Ovary (tissue), 7 donors: ENCODE measurements at regions not wholly inside any gene's neighbourhood (a gene's known extent, or its start where the extent isn't known, plus 50 kb on each side); places are given as distances from the start of the nearest gene placed in this dataset.

Source experiments
- DNase-seq, 5 donors: peaks; one replicate each; pipeline ENCODE4 v3.0.0-alpha.2; 2019 to 2020
- H3K27ac ChIP-seq, 2 donors: fragments of 200-600 bp; one replicate each; pipeline versions ENCODE4 v1.5.1 to v1.8.0; 2019 to 2022
- H3K27me3 ChIP-seq: fragments of 200-600 bp; one replicate; pipeline ENCODE4 v1.8.0; 2022
- H3K36me3 ChIP-seq: fragments of 200-600 bp; sonication (generic); one replicate; pipeline ENCODE4 v1.5.1; 2019
- H3K4me1 ChIP-seq: one replicate; pipeline ENCODE4 v1.8.1; 2013; ENCODE audit warnings: mild to moderate bottlenecking, moderate library complexity; ENCODE audit not compliant: insufficient read depth
- H3K4me3 ChIP-seq: fragments of 200-600 bp; sonication (generic); one replicate; pipeline ENCODE4 v1.5.1; 2017
- H3K9me3 ChIP-seq, 2 donors: fragments of 200-600 bp in 1 of 2; sonication (generic) in 1 of 2; one replicate each; pipeline versions ENCODE4 v1.5.1 to v1.8.1; 2013 to 2019; ENCODE audit warnings: mild to moderate bottlenecking in 1 of 2, moderate library complexity in 1 of 2
- CTCF ChIP-seq, 3 donors: fragments of 450-650 bp in 2 of 3; fragments of 200-600 bp in 1 of 3; IDR thresholded peaks; one replicate each; pipeline versions ENCODE4 v1.5.1 to v1.8.0; 2016 to 2022; ENCODE audit warnings: antibody characterized with exemption in 3 of 3, mild to moderate bottlenecking in 1 of 3
- EP300 ChIP-seq: sonication (generic); formaldehyde crosslinking; IDR thresholded peaks from one replicate; pipeline ENCODE4 v1.6.1; 2017; ENCODE audit warnings: antibody characterized with exemption
- POLR2A ChIP-seq: fragments of 450-650 bp; IDR thresholded peaks from one replicate; pipeline ENCODE4 v1.6.1; 2017; ENCODE audit warnings: antibody characterized with exemption, mild to moderate bottlenecking, moderate library complexity
- WGBS, 3 donors: extraction: QIAGEN DNeasy Blood & Tissue Kit in 1 of 3; methylation state at CpG; one replicate each; pipeline versions ENCODE4 v1.1.5 to v1.1.7; 2013 to 2017; 5-methylcytosine and 5-hydroxymethylcytosine counted together
- intact Hi-C, 4 donors: fragments of 100-400 bp; cut with DNase I; formaldehyde crosslinking; loops; one replicate each; pipeline versions ENCODE4 v1.11.0 to v1.15.1; 2022 to 2023
- donor health status: DM: no; HTN: no; CAD: no; lungs with moderate emphysema.
- donor health status: DM: no; HTN: no; CAD: no.
- donor health status: Bipolar disorder and iron deficiency.
- donor health status: DM: no; HTN: no; CAD: no.
- donor health status: DM: yes; HTN: yes; CAD: no.

- TF ChIP-seq CTCF (IDR thresholded peaks at IDR 0.05), result no peak
- TF ChIP-seq EP300, result no peak
- no peak for TF ChIP-seq POLR2A
- Histone ChIP-seq H3K27ac (no peak overlapping the region), H3K36me3 (no peaks in the 10 kb centered on the region), H3K4me1 (no peaks in the 10 kb centered on the region), H3K27me3 (no peaks in the 10 kb centered on the region), H3K4me3 (no peak overlapping the region), H3K9me3 (no peaks in the 10 kb centered on the region)
- WGBS, 3 donors, result 62 to 76% (median 68%) methylated on average over 4 of the region's 4 CpGs
- DNase-seq, result no peak
- intact Hi-C loops, result no loop called here
Observed at GRCh38 chr3:23700616-23701015, 105.1 kb upstream of the UBE2E1 start.

DNA sequence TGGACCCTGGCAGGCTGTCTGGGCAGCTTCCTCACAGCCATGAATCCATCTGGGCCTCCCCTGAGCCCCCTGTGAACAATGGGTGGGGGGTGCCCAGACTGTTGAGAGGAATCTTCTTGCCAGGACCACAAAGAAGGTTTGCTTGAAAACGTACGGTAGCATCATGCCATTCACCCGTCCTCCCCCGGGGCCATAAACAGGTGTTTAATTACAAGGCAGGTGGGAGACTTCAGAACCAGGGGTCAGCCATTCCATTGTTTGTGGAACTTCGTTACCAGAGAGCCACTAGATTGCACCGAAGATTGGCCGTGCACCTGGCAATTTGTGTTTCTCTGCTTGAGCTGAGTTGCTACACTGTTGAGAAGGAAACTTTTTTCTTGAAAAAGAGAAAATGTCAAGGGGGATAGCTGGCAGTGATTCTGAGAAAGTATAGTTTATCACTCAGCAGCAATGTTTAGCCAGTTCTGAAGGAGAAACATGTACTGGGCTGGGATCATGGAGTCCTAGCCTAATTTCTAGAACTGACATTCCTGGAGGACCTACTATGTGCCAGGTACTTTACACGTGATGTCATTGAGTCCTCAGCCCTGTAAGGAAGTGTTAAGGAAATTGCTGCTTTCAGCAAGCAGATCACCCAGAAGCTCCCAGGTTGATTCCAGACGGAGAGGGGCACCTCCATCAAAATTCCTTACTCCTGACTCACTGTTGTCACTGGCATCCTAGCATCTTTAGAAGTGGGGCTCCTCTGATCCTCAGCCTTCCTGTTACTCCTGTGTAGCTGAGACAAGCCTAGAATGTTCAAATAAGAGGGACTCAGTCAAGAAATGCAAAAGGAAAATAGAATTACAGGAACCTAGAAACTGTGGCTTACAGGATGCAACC, 103.8 kb upstream of the UBE2E1 start:
- Histone ChIP-seq H3K27ac (no peak overlapping the region), H3K27me3 (no peaks in the 10 kb centered on the region), H3K36me3 (no peaks in the 10 kb centered on the region), H3K4me1 (no peaks in the 10 kb centered on the region), H3K9me3 (no peaks in the 10 kb centered on the region), H3K4me3 (no peak overlapping the region)
- WGBS, 3 donors, result 49 to 52% (median 50%) methylated on average over 9 of the region's 9 CpGs
- intact Hi-C loops, result no loop called here
- no peak for DNase-seq
- TF ChIP-seq POLR2A (no peak), CTCF (IDR thresholded peaks at IDR 0.05) (no peak), EP300 (no peak)

DNA sequence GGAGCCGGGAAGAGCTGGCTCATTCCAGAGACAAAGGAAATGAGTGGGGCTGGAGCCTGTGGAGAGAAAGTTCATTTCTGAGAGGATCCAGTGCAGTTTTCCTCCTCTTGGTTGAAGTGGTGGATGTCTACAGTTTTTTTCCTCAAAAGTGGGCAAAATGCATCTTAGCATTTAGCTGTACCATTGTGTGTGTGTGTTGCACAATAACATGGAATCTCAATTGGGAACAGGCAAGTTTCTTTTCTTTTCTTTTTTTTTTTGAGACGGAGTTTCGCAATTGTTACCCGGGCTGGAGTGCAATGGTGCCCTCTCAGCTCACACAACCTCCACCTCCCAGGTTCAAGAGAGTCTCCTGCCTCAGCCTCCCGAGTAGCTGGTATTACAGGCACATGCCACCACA, 101.5 kb upstream of the UBE2E1 start:
- Histone ChIP-seq H3K4me1 (no peaks in the 10 kb centered on the region), H3K27ac (no peak overlapping the region), H3K9me3 (no peaks in the 10 kb centered on the region), H3K36me3 (no peaks in the 10 kb centered on the region), H3K4me3 (no peak overlapping the region), H3K27me3 (no peaks in the 10 kb centered on the region)
- no peak for DNase-seq
- 80 to 85% (median 84%) methylated on average over 5 of the region's 5 CpGs for WGBS, 3 donors
- intact Hi-C loops, result no loop called here
- TF ChIP-seq EP300, result no peak
- no peak for TF ChIP-seq POLR2A
- TF ChIP-seq CTCF (IDR thresholded peaks at IDR 0.05), result no peak

GRCh38 chr3:23706111-23706510, 99.6 kb upstream of the UBE2E1 start:
- TF ChIP-seq POLR2A, result no peak
- TF ChIP-seq EP300, result no peak
- no peak for TF ChIP-seq CTCF (IDR thresholded peaks at IDR 0.05)
- Histone ChIP-seq H3K4me3 (no peak overlapping the region), H3K27ac (no peak overlapping the region), H3K36me3 (no peaks in the 10 kb centered on the region), H3K27me3 (no peaks in the 10 kb centered on the region), H3K9me3 (no peaks in the 10 kb centered on the region), H3K4me1 (no peaks in the 10 kb centered on the region)
- 46 to 74% (median 50%) methylated on average over 2 of the region's 2 CpGs for WGBS, 3 donors
- intact Hi-C loops, result no loop called here
- DNase-seq, result no peak
